Activated naive CD4-positive, alpha-beta T cell treated with anti-CD3 and anti-CD28 coated beads, Interleukin-2, amount 10 ng/mL, durations not matched to agents 7 days and 5 days (primary cell): ENCODE measurements at regions not wholly inside any gene's neighbourhood (a gene's known extent, or its start where the extent isn't known, plus 50 kb on each side); places are given as distances from the start of the nearest gene placed in this dataset.

Source experiments
- CTCF ChIA-PET: fragments of 350-600 bp; sonication (Branson Sonifier 250); formaldehyde crosslinking; loops from one replicate; lab custom pipeline; 2021; ENCODE audit warnings: antibody characterized with exemption; lab: Charles Lee
- DNase-seq: peaks from one replicate; pipeline ENCODE4 v3.0.0-alpha.2; 2020
- H3K27ac Mint-ChIP-seq: one replicate; pipeline ENCODE4 v1.8.0; 2021; ENCODE audit warnings: mild to moderate bottlenecking, moderate library complexity, mixed read lengths
- H3K27me3 Mint-ChIP-seq: one replicate; pipeline ENCODE4 v1.8.0; 2021; ENCODE audit warnings: mild to moderate bottlenecking, mixed read lengths
- H3K36me3 Mint-ChIP-seq: one replicate; pipeline ENCODE4 v1.8.0; 2021; ENCODE audit warnings: mixed read lengths
- H3K4me1 Mint-ChIP-seq: one replicate; pipeline ENCODE4 v1.8.0; 2021; ENCODE audit warnings: mixed read lengths
- H3K4me3 Mint-ChIP-seq: one replicate; pipeline ENCODE4 v1.8.0; 2021; ENCODE audit warnings: mild to moderate bottlenecking, moderate library complexity, mixed read lengths
- H3K9me3 Mint-ChIP-seq: one replicate; pipeline ENCODE4 v1.8.0; 2021; ENCODE audit warnings: mixed read lengths

- Mint-ChIP-seq H3K9me3 (peaks cover 12% of the 10 kb centered on the region), H3K27me3 (no peaks in the 10 kb centered on the region), H3K4me1 (no peaks in the 10 kb centered on the region), H3K4me3 (no peak overlapping the region), H3K27ac (no peak overlapping the region), H3K36me3 (no peaks in the 10 kb centered on the region)
- DNase-seq: no peak
- CTCF ChIA-PET: no interaction called here
Measured at GRCh38 chr7:136533732-136534131, 334.7 kb upstream of the CHRM2 start.

GRCh38 chr7:136530831-136531230 lies 337.6 kb upstream of the CHRM2 start:
- Mint-ChIP-seq H3K27ac (no peak overlapping the region), H3K36me3 (no peaks in the 10 kb centered on the region), H3K9me3 (peaks cover 14% of the 10 kb centered on the region), H3K4me1 (no peaks in the 10 kb centered on the region), H3K4me3 (no peak overlapping the region), H3K27me3 (no peaks in the 10 kb centered on the region)
- no peak for DNase-seq
- CTCF ChIA-PET: no interaction called here

DNA sequence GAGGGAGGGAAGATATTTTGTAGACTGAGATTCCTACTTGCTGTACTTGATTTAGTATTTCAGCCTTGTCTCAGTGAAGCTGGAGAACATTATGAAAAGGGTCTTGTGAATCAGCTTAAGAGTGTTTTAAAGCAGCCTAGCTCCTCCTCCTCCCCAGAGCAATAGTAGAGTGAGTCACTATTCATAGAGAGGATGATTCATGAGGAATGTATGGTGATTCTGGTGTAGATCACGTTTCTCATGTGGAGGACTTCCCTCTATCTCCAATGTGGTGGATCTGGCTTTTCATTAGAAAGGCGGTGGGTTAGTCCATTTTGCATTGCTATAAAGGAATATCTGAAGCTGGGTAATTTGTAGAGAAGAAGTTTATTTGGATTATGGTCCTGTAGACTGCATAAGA lies 340.1 kb upstream of the CHRM2 start:
- peaks cover 18% of the 10 kb centered on the region for H3K9me3 Mint-ChIP-seq
- no peaks in the 10 kb centered on the region for H3K4me1 Mint-ChIP-seq
- H3K27me3 Mint-ChIP-seq: no peaks in the 10 kb centered on the region
- no peak overlapping the region for H3K4me3 Mint-ChIP-seq
- no peak overlapping the region for H3K27ac Mint-ChIP-seq
- CTCF ChIA-PET: no interaction called here
- no peak for DNase-seq
- no peaks in the 10 kb centered on the region for H3K36me3 Mint-ChIP-seq

GRCh38 chr7:136527554-136527953 lies 340.9 kb upstream of the CHRM2 start:
- Mint-ChIP-seq H3K36me3 (no peaks in the 10 kb centered on the region), H3K4me1 (no peaks in the 10 kb centered on the region), H3K27ac (no peak overlapping the region), H3K4me3 (no peak overlapping the region), H3K27me3 (no peaks in the 10 kb centered on the region), H3K9me3 (peaks cover 15% of the 10 kb centered on the region)
- no peak for DNase-seq
- CTCF ChIA-PET: no interaction called here

- CTCF ChIA-PET: no interaction called here
- Mint-ChIP-seq H3K9me3 (peaks cover 15% of the 10 kb centered on the region), H3K4me3 (no peak overlapping the region), H3K27me3 (no peaks in the 10 kb centered on the region), H3K4me1 (no peaks in the 10 kb centered on the region), H3K36me3 (no peaks in the 10 kb centered on the region), H3K27ac (no peak overlapping the region)
- DNase-seq: no peak
Measured at GRCh38 chr7:136526408-136527105, 341.9 kb upstream of the CHRM2 start.

DNA sequence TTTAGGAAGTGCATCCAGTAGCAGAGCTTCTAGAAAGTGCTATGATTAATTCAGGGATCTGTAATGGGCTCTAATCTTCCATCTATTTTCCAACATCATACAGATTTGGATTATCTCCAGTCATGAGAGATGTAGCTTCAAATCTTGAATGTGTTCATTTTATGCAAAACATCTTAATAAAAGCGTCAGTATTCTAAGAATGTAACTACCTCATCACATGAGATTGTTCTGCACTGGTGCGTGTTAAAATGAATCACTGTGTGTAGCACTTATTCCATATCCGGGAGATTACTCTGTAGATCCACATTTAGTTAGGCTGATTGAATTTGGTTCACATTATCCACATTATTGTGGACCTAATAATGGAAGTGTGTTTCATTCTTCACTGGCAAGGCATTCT lies 344.9 kb upstream of the CHRM2 start:
- H3K4me3 Mint-ChIP-seq: no peak overlapping the region
- H3K27ac Mint-ChIP-seq: no peak overlapping the region
- no peaks in the 10 kb centered on the region for H3K36me3 Mint-ChIP-seq
- H3K4me1 Mint-ChIP-seq: no peaks in the 10 kb centered on the region
- DNase-seq: no peak
- no peaks in the 10 kb centered on the region for H3K27me3 Mint-ChIP-seq
- peaks cover 13% of the 10 kb centered on the region for H3K9me3 Mint-ChIP-seq
- CTCF ChIA-PET: interaction anchor here (0.9 kb wide), 1 partner anchor 931 kb away, joined by 3 read pairs; no protein-coding TSS in a partner anchor

GRCh38 chr7:136517971-136518370 lies 350.5 kb upstream of the CHRM2 start:
- H3K4me3 Mint-ChIP-seq: no peak overlapping the region
- H3K9me3 Mint-ChIP-seq: peaks cover 4% of the 10 kb centered on the region
- no peaks in the 10 kb centered on the region for H3K36me3 Mint-ChIP-seq
- H3K4me1 Mint-ChIP-seq: no peaks in the 10 kb centered on the region
- CTCF ChIA-PET: no interaction called here
- no peak overlapping the region for H3K27ac Mint-ChIP-seq
- DNase-seq: no peak
- H3K27me3 Mint-ChIP-seq: no peaks in the 10 kb centered on the region

DNA sequence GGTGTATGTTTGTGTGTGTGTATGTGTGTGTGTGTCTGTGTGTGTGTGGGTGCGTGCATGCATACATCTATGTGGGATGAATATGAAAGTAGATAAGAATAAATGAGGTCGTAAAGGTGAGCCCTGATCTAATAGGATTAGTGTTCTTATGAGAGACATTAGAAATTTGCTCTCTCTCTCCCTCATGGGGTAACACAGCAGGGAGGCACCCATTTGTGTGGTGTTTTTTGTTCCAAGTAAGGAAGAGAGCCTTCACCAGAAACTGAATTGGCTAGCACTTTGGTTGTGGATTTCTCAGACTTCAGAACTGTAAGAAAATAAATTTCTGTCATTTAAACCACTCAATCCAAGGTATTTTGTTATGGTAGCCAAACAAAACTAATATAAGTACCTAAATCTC lies 353.7 kb upstream of the CHRM2 start:
- CTCF ChIA-PET: no interaction called here

GRCh38 chr7:136513744-136514143 lies 354.7 kb upstream of the CHRM2 start:
- CTCF ChIA-PET: no interaction called here
- no peaks in the 10 kb centered on the region for H3K4me1 Mint-ChIP-seq
- H3K27me3 Mint-ChIP-seq: no peaks in the 10 kb centered on the region

More for the DNA sequence above, 353.7 kb upstream of the CHRM2 start:
- H3K4me3 Mint-ChIP-seq: no peak overlapping the region
- peaks cover 10% of the 10 kb centered on the region for H3K9me3 Mint-ChIP-seq
- no peaks in the 10 kb centered on the region for H3K4me1 Mint-ChIP-seq
- H3K36me3 Mint-ChIP-seq: no peaks in the 10 kb centered on the region
- H3K27me3 Mint-ChIP-seq: no peaks in the 10 kb centered on the region
- H3K27ac Mint-ChIP-seq: no peak overlapping the region
- DNase-seq: no peak

DNA sequence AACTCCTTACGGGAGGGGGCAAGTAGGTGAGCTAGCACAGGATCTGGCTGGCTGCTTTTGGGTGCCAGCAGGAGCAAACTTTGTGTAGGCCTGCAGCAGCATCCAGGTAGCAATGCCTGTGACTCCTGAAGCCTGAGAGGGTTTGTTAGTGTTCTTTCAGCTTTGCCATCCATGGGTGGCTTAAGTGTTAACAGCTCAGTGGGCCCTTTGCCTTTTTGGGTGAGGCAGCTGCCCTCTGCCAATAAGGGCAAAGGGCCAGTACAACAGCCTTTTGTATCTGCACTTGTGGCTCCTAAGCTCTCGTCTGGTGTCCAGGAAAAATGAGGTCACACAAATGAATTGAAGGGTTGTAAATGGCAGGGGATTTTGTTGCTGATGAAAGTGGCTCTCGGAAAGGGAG lies 359.0 kb upstream of the CHRM2 start:
- peaks cover 8% of the 10 kb centered on the region for H3K9me3 Mint-ChIP-seq
- no peaks in the 10 kb centered on the region for H3K27me3 Mint-ChIP-seq
- H3K4me1 Mint-ChIP-seq: no peaks in the 10 kb centered on the region
- H3K36me3 Mint-ChIP-seq: no peaks in the 10 kb centered on the region
- DNase-seq: no peak
- H3K27ac Mint-ChIP-seq: no peak overlapping the region
- no peak overlapping the region for H3K4me3 Mint-ChIP-seq
- CTCF ChIA-PET: interaction anchor here (0.6 kb wide), 1 partner anchor 526 kb away, joined by 3 read pairs; no protein-coding TSS in a partner anchor

More at GRCh38 chr7:136513744-136514143, 354.7 kb upstream of the CHRM2 start:
- Mint-ChIP-seq H3K4me3 (no peak overlapping the region), H3K36me3 (no peaks in the 10 kb centered on the region), H3K9me3 (peaks cover 10% of the 10 kb centered on the region), H3K27ac (no peak overlapping the region)
- no peak for DNase-seq

- Mint-ChIP-seq H3K9me3 (peaks cover 2% of the 10 kb centered on the region), H3K27ac (no peak overlapping the region), H3K4me1 (no peaks in the 10 kb centered on the region), H3K27me3 (no peaks in the 10 kb centered on the region), H3K4me3 (no peak overlapping the region), H3K36me3 (no peaks in the 10 kb centered on the region)
- CTCF ChIA-PET: no interaction called here
- DNase-seq: no peak
Measured at GRCh38 chr7:136502162-136502561, 366.3 kb upstream of the CHRM2 start.

DNA sequence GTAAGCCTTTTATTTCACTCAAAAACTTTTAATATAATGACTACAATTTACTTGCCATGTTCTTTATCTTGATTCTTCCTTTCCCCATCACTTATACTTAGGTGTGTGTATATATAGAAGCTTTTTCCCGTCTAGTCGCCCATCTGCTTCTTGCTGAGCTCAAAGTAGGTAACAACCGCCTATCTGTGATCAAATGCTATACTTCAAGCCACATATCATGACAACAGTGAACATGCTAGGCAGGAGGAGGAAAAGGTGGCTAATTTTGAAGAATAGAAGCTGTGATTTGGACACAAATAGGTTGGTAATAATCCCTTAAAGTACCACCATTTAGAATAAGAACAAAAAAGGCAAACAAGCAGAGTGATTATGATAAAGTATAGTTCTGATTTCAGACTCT lies 367.3 kb upstream of the CHRM2 start:
- H3K4me1 Mint-ChIP-seq: no peaks in the 10 kb centered on the region
- CTCF ChIA-PET: no interaction called here
- DNase-seq: no peak
- H3K27me3 Mint-ChIP-seq: no peaks in the 10 kb centered on the region
- H3K27ac Mint-ChIP-seq: no peak overlapping the region
- peaks cover 2% of the 10 kb centered on the region for H3K9me3 Mint-ChIP-seq
- H3K4me3 Mint-ChIP-seq: no peak overlapping the region
- H3K36me3 Mint-ChIP-seq: no peaks in the 10 kb centered on the region

GRCh38 chr7:136496551-136496950 lies 371.9 kb upstream of the CHRM2 start:
- H3K4me1 Mint-ChIP-seq: no peaks in the 10 kb centered on the region
- no peaks in the 10 kb centered on the region for H3K36me3 Mint-ChIP-seq
- H3K27me3 Mint-ChIP-seq: no peaks in the 10 kb centered on the region
- H3K27ac Mint-ChIP-seq: no peak overlapping the region
- no peak overlapping the region for H3K4me3 Mint-ChIP-seq
- CTCF ChIA-PET: no interaction called here
- no peak for DNase-seq
- H3K9me3 Mint-ChIP-seq: peaks cover 10% of the 10 kb centered on the region

- no peak for DNase-seq
- no peak overlapping the region for H3K27ac Mint-ChIP-seq
- no peaks in the 10 kb centered on the region for H3K36me3 Mint-ChIP-seq
- H3K4me3 Mint-ChIP-seq: no peak overlapping the region
- CTCF ChIA-PET: no interaction called here
- no peaks in the 10 kb centered on the region for H3K4me1 Mint-ChIP-seq
- no peaks in the 10 kb centered on the region for H3K27me3 Mint-ChIP-seq
- H3K9me3 Mint-ChIP-seq: peaks cover 16% of the 10 kb centered on the region
Measured at GRCh38 chr7:136495081-136495480, 373.4 kb upstream of the CHRM2 start.

DNA sequence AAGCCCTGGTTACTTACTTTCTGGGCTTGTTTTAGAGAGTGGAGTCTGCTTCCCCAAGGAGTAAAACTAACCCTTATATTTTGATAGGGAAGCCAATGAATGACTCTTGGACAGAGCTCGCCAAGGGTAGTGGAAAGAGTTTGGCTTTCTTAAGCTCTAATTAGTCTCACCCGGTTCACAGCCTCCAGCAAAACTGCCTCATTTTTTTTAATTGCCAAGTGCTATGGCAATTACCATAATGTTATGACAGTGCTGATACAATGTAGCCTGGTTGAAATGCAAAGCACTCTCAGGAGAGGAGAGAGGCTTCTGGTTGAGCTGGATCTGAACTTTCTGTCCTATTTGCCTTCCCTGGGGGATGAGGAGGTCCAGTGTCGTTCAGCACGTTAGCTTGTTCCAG lies 376.1 kb upstream of the CHRM2 start:
- peaks cover 14% of the 10 kb centered on the region for H3K9me3 Mint-ChIP-seq
- no peak for DNase-seq
- no peaks in the 10 kb centered on the region for H3K36me3 Mint-ChIP-seq
- H3K27ac Mint-ChIP-seq: no peak overlapping the region
- CTCF ChIA-PET: no interaction called here
- no peaks in the 10 kb centered on the region for H3K27me3 Mint-ChIP-seq
- no peak overlapping the region for H3K4me3 Mint-ChIP-seq
- no peaks in the 10 kb centered on the region for H3K4me1 Mint-ChIP-seq
